HG03060 (cell line): ENCODE measurements at regions not wholly inside any gene's neighbourhood (a gene's known extent, or its start where the extent isn't known, plus 50 kb on each side); places are given as distances from the start of the nearest gene placed in this dataset.
A peak's percentile ranks its signal among the peaks of the same experiment; 100 is the strongest.

ENCODE experiments used
- ATAC-seq: cut with Tn5 transposase; IDR thresholded peaks from one replicate; pipeline ENCODE4 v1.9.1; 2021; ENCODE audit warnings: low read depth, moderate number of reproducible peaks; ENCODE audit not compliant: unreplicated experiment

GRCh38 chr13:53200498-53201453 lies 172.2 kb downstream of the OLFM4 start:
- no peak for ATAC-seq

- ATAC-seq: no peak
Observed at GRCh38 chr13:53201454-53202225, 173.0 kb downstream of the OLFM4 start.

GRCh38 chr13:53204598-53204997 lies 176.0 kb downstream of the OLFM4 start:
- ATAC-seq: no peak

- ATAC-seq: no peak
Observed at GRCh38 chr13:53206455-53206854, 177.8 kb downstream of the OLFM4 start.

GRCh38 chr13:53207556-53207955 lies 178.9 kb downstream of the OLFM4 start:
- no peak for ATAC-seq

GRCh38 chr13:53214433-53214832 lies 185.8 kb downstream of the OLFM4 start:
- no peak for ATAC-seq

GRCh38 chr13:53215563-53215962 lies 186.9 kb downstream of the OLFM4 start:
- ATAC-seq: no peak

- ATAC-seq: no peak
Observed at GRCh38 chr13:53216773-53217172, 188.2 kb downstream of the OLFM4 start.

- ATAC-seq: no peak
Observed at GRCh38 chr13:53217194-53217593, 188.6 kb downstream of the OLFM4 start.

- no peak for ATAC-seq
Observed at GRCh38 chr13:53220038-53220437, 191.4 kb downstream of the OLFM4 start.

- no peak for ATAC-seq
Observed at GRCh38 chr13:53237696-53238095, 209.1 kb downstream of the OLFM4 start.

GRCh38 chr13:53238261-53238660 lies 209.6 kb downstream of the OLFM4 start:
- no peak for ATAC-seq

- ATAC-seq: no peak
Observed at GRCh38 chr13:53240401-53241025, 211.9 kb downstream of the OLFM4 start.

- no peak for ATAC-seq
Observed at GRCh38 chr13:53241891-53242348, 213.3 kb downstream of the OLFM4 start.

- no peak for ATAC-seq
Observed at GRCh38 chr13:53249236-53249635, 220.6 kb downstream of the OLFM4 start.

GRCh38 chr13:53250272-53250875 lies 221.8 kb downstream of the OLFM4 start:
- peak; percentile 76 for ATAC-seq

- no peak for ATAC-seq
Observed at GRCh38 chr13:53250977-53251376, 222.4 kb downstream of the OLFM4 start.

GRCh38 chr13:53254500-53254899 lies 225.9 kb downstream of the OLFM4 start:
- ATAC-seq: no peak

GRCh38 chr13:53255795-53256194 lies 227.2 kb downstream of the OLFM4 start:
- ATAC-seq: no peak

GRCh38 chr13:53260594-53260993 lies 232.0 kb downstream of the OLFM4 start:
- ATAC-seq: no peak
